AG04450 (cell line): ENCODE measurements at regions not wholly inside any gene's neighbourhood (a gene's known extent, or its start where the extent isn't known, plus 50 kb on each side); places are given as distances from the start of the nearest gene placed in this dataset.

Experiments
- CTCF ChIA-PET: fragments of 300-600, 350-600 bp; formaldehyde crosslinking; extraction: SDS; loops from one replicate; lab custom pipeline; 2022; ENCODE audit warnings: antibody characterized with exemption, inconsistent platforms; lab: Charles Lee
- POLR2A ChIA-PET: fragments of 350-600 bp; formaldehyde crosslinking; extraction: SDS; loops from one replicate; lab custom pipeline; 2021; ENCODE audit warnings: antibody characterized with exemption, inconsistent platforms; lab: Yijun Ruan, JAX
- DNase-seq: peaks from one replicate; pipeline ENCODE4 v3.0.0-alpha.2; 2011; ENCODE audit warnings: low read depth, low spot score
- H3K27ac ChIP-seq: one replicate; pipeline ENCODE4 v1.5.1; 2012; ENCODE audit warnings: low read depth, low read length, control low read depth
- H3K27me3 ChIP-seq: one replicate; pipeline ENCODE4 v1.6.0; 2012; ENCODE audit warnings: low read length; ENCODE audit not compliant: control insufficient read depth, insufficient read depth
- H3K4me3 ChIP-seq: 2 replicates; pipeline ENCODE4 v1.5.1; 2011; ENCODE audit warnings: mild to moderate bottlenecking, low read depth, low read length, control low read depth
- H3K9me3 ChIP-seq: 2 replicates; pipeline ENCODE4 v1.5.1; 2012; ENCODE audit warnings: low read length; ENCODE audit not compliant: control insufficient read depth, insufficient read depth
- CTCF ChIP-seq: IDR thresholded peaks from 2 replicates; pipeline ENCODE4 v1.5.1; 2011; ENCODE audit warnings: low read depth, low read length, control low read depth, inconsistent platforms

GRCh38 chr2:145822892-145823534 is 1303.1 kb upstream of the ZEB2 start:
- no peaks in the 10 kb centered on the region for H3K27me3 ChIP-seq
- ChIA-PET CTCF (no interaction called here), POLR2A (no interaction called here)
- no peak for TF ChIP-seq CTCF
- no peaks in the 10 kb centered on the region for H3K9me3 ChIP-seq
- no peak overlapping the region for H3K4me3 ChIP-seq
- no peak for DNase-seq
- no peak overlapping the region for H3K27ac ChIP-seq

GRCh38 chr2:145820651-145821050 is 1300.7 kb upstream of the ZEB2 start:
- Histone ChIP-seq H3K27ac (no peak overlapping the region), H3K27me3 (no peaks in the 10 kb centered on the region), H3K4me3 (no peak overlapping the region), H3K9me3 (no peaks in the 10 kb centered on the region)
- CTCF ChIA-PET: no interaction called here
- POLR2A ChIA-PET: no interaction called here
- no peak for TF ChIP-seq CTCF
- no peak for DNase-seq

- Histone ChIP-seq H3K27ac (no peak overlapping the region), H3K27me3 (no peaks in the 10 kb centered on the region), H3K4me3 (no peak overlapping the region), H3K9me3 (no peaks in the 10 kb centered on the region)
- no peak for TF ChIP-seq CTCF
- ChIA-PET POLR2A (no interaction called here), CTCF (no interaction called here)
- DNase-seq: no peak
Observed at GRCh38 chr2:145818890-145819504, 1299.1 kb upstream of the ZEB2 start.

- TF ChIP-seq CTCF: no peak
- H3K27me3 ChIP-seq: no peaks in the 10 kb centered on the region
- no peak overlapping the region for H3K27ac ChIP-seq
- CTCF ChIA-PET: no interaction called here
- POLR2A ChIA-PET: no interaction called here
- no peak for DNase-seq
- H3K9me3 ChIP-seq: no peaks in the 10 kb centered on the region
- no peak overlapping the region for H3K4me3 ChIP-seq
Observed at GRCh38 chr2:145815933-145816332, 1296.0 kb upstream of the ZEB2 start.

- Histone ChIP-seq H3K4me3 (no peak overlapping the region), H3K9me3 (no peaks in the 10 kb centered on the region), H3K27ac (no peak overlapping the region), H3K27me3 (no peaks in the 10 kb centered on the region)
- POLR2A ChIA-PET: no interaction called here
- TF ChIP-seq CTCF: no peak
- CTCF ChIA-PET: interaction anchor here (0.9 kb wide), 1 partner anchor 12 kb away, joined by 3 read pairs; no protein-coding TSS in a partner anchor
- no peak for DNase-seq
Observed at GRCh38 chr2:145813481-145813880, 1293.6 kb upstream of the ZEB2 start.
